Mesenchymal stem cell (in vitro differentiated cells and primary cell): ENCODE measurements at regions not wholly inside any gene's neighbourhood (a gene's known extent, or its start where the extent isn't known, plus 50 kb on each side); places are given as distances from the start of the nearest gene placed in this dataset.

Experiments used
- DNase-seq: peaks from one replicate; pipeline ENCODE4 v3.0.0-alpha.2; 2013
- H2AFZ ChIP-seq: one replicate; pipeline ENCODE4 v1.6.1; 2013; ENCODE audit warnings: low read depth, mild to moderate bottlenecking, control low read depth, inconsistent platforms, low read length, moderate library complexity
- H2AK5ac ChIP-seq: 2 replicates; pipeline ENCODE4 v1.6.1; 2013; ENCODE audit warnings: low read length, moderate library complexity, mild to moderate bottlenecking, inconsistent platforms; ENCODE audit not compliant: severe bottlenecking
- H2BK120ac ChIP-seq: one replicate; pipeline ENCODE4 v1.6.1; 2013; ENCODE audit warnings: low read depth, mild to moderate bottlenecking, inconsistent platforms, low read length, moderate library complexity
- H2BK12ac ChIP-seq, 2 experiments: one replicate each; pipeline ENCODE4 v1.6.1; 2013; ENCODE audit warnings: inconsistent platforms in 2 of 2, low read length in 2 of 2, mild to moderate bottlenecking in 2 of 2, moderate library complexity in 2 of 2, control low read depth in 1 of 2
- H2BK15ac ChIP-seq: one replicate; pipeline ENCODE4 v1.6.1; 2013; ENCODE audit warnings: mild to moderate bottlenecking, low read depth, inconsistent platforms; ENCODE audit not compliant: poor library complexity, severe bottlenecking
- H2BK5ac ChIP-seq: 2 replicates; pipeline ENCODE4 v1.6.1; 2013; ENCODE audit warnings: low read depth, mild to moderate bottlenecking, low read length, control low read depth, inconsistent platforms; ENCODE audit not compliant: poor library complexity, severe bottlenecking
- H3K14ac ChIP-seq, 2 experiments: one replicate each; pipeline ENCODE4 v1.6.1; 2013; ENCODE audit warnings: inconsistent platforms in 2 of 2, low read length in 2 of 2, control low read depth in 1 of 2, mild to moderate bottlenecking in 1 of 2, moderate library complexity in 1 of 2
- H3K18ac ChIP-seq, 2 experiments: one replicate each; pipeline ENCODE4 v1.6.1; 2013; ENCODE audit warnings: inconsistent platforms in 2 of 2, low read length in 2 of 2, control low read depth in 1 of 2, low read depth in 1 of 2, mild to moderate bottlenecking in 1 of 2
- H3K23ac ChIP-seq, 2 experiments: one replicate each; pipeline ENCODE4 v1.6.1; 2013; ENCODE audit warnings: inconsistent platforms in 2 of 2, low read length in 2 of 2, mild to moderate bottlenecking in 2 of 2, moderate library complexity in 2 of 2, control low read depth in 1 of 2
- H3K27ac ChIP-seq: 2 replicates; pipeline ENCODE4 v1.5.1; 2013; ENCODE audit warnings: mild to moderate bottlenecking, moderate library complexity, low read length, control low read depth, inconsistent platforms; ENCODE audit not compliant: poor library complexity, severe bottlenecking
- H3K27me3 ChIP-seq, 2 experiments: 2 replicates each; pipeline versions ENCODE4 v1.6.1 to v1.7.0; 2013; ENCODE audit warnings: low read length in 2 of 2, mild to moderate bottlenecking in 2 of 2, moderate library complexity in 2 of 2, control low read depth in 1 of 2, inconsistent platforms in 1 of 2; ENCODE audit not compliant: control insufficient read depth in 1 of 2, insufficient read depth in 1 of 2
- H3K36me3 ChIP-seq, 2 experiments: 2 replicates each; pipeline versions ENCODE4 v1.6.1 to v1.7.0; 2013; ENCODE audit warnings: low read length in 2 of 2, control low read depth in 1 of 2, inconsistent platforms in 1 of 2, low read depth in 1 of 2, mild to moderate bottlenecking in 1 of 2; ENCODE audit not compliant: insufficient read depth in 2 of 2, control insufficient read depth in 1 of 2
- H3K4ac ChIP-seq, 2 experiments: one replicate each; pipeline ENCODE4 v1.6.1; 2013; ENCODE audit warnings: inconsistent platforms in 2 of 2, low read length in 2 of 2, mild to moderate bottlenecking in 2 of 2, moderate library complexity in 2 of 2, control low read depth in 1 of 2, low read depth in 1 of 2
- H3K4me1 ChIP-seq: 2 replicates; pipeline ENCODE4 v1.6.1; 2013; ENCODE audit warnings: low read depth, low read length, control low read depth; ENCODE audit not compliant: control insufficient read depth, insufficient read depth
- H3K4me2 ChIP-seq: 2 replicates; pipeline ENCODE4 v1.6.1; 2013; ENCODE audit warnings: low read length, mild to moderate bottlenecking, inconsistent platforms; ENCODE audit not compliant: poor library complexity, severe bottlenecking
- H3K4me3 ChIP-seq, 2 experiments: 2 replicates each; pipeline versions ENCODE4 v1.5.1 to v1.7.0; 2013; ENCODE audit warnings: low read length in 2 of 2, mild to moderate bottlenecking in 2 of 2, control low read depth in 1 of 2, low read depth in 1 of 2; ENCODE audit not compliant: insufficient read depth in 1 of 2
- H3K79me1 ChIP-seq: replicated peaks from 2 replicates; pipeline ENCODE4 v1.6.1; 2013; ENCODE audit warnings: mild to moderate bottlenecking, control low read depth, low read length, inconsistent platforms; ENCODE audit not compliant: poor library complexity, severe bottlenecking
- H3K9ac ChIP-seq: 2 replicates; pipeline ENCODE4 v1.7.0; 2013; ENCODE audit warnings: mild to moderate bottlenecking, low read length, moderate library complexity
- H3K9me3 ChIP-seq: 2 replicates; pipeline ENCODE4 v1.7.0; 2013; ENCODE audit warnings: mild to moderate bottlenecking, low read length; ENCODE audit not compliant: control insufficient read depth
- H4K8ac ChIP-seq: one replicate; pipeline ENCODE4 v1.6.1; 2013; ENCODE audit warnings: inconsistent platforms, mild to moderate bottlenecking, low read length, moderate library complexity
- H4K91ac ChIP-seq: one replicate; pipeline ENCODE4 v1.6.1; 2013; ENCODE audit warnings: mild to moderate bottlenecking, low read length, inconsistent platforms
- WGBS: methylation state at CpG from one replicate; pipeline ENCODE4 v1.1.7; 2013; ENCODE audit warnings: mixed read lengths; 5-methylcytosine and 5-hydroxymethylcytosine counted together

DNA sequence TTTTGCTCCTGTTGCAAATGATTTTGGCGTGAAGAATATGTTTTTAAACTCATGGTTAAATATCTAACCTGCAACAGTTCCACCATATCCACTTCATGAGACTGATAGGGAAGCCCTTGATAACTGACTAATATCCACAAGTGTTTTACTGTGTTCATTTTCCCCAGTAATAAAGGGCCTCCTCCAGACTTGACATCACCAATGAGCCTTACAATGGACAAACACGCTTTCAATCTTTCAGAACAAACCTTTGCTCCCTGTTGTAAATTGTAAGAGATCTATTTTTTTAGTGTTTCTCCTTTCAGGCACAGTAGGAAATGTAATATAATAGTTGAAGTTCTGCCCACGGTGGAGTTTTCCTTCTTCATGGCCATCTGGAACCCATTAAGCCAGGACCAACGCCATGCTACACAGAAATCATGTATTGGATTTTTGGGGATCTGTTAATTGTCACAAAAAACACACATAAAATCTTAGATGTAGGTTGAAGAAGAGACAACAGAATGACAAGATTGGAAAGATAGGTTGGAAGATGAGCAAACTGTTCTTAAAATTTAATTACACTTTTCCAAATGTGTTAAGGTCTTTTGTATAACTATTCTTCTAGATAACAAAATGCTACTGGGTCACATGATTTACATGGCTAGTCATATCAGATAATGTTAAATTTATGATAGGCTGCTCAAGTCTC lies 1030.1 kb downstream of the FSTL5 start:
- Histone ChIP-seq H2BK5ac (no peak overlapping the region), H2BK15ac (no peak overlapping the region), H3K14ac (no peak overlapping the region), H3K27me3 (no peaks in the 10 kb centered on the region), H3K18ac (no peak overlapping the region), H3K9ac (no peak overlapping the region), H4K8ac (no peak overlapping the region), H3K79me1 (no peaks in the 10 kb centered on the region), H3K4ac (no peak overlapping the region), H2AK5ac (no peak overlapping the region), H3K36me3 (no peaks in the 10 kb centered on the region), H2BK12ac (no peak overlapping the region), H3K4me2 (no peak overlapping the region), H4K91ac (no peak overlapping the region), H2AFZ (no peak overlapping the region), H3K4me1 (no peaks in the 10 kb centered on the region), H2BK120ac (no peak overlapping the region), H3K27ac (peak overlapping the region; percentile 47), H3K4me3 (no peak overlapping the region), H3K23ac (no peak overlapping the region), H3K9me3 (peaks cover 24% of the 10 kb centered on the region)
- no peak for DNase-seq
- 73% methylated on average over 1 of the region's 4 CpGs for WGBS

DNA sequence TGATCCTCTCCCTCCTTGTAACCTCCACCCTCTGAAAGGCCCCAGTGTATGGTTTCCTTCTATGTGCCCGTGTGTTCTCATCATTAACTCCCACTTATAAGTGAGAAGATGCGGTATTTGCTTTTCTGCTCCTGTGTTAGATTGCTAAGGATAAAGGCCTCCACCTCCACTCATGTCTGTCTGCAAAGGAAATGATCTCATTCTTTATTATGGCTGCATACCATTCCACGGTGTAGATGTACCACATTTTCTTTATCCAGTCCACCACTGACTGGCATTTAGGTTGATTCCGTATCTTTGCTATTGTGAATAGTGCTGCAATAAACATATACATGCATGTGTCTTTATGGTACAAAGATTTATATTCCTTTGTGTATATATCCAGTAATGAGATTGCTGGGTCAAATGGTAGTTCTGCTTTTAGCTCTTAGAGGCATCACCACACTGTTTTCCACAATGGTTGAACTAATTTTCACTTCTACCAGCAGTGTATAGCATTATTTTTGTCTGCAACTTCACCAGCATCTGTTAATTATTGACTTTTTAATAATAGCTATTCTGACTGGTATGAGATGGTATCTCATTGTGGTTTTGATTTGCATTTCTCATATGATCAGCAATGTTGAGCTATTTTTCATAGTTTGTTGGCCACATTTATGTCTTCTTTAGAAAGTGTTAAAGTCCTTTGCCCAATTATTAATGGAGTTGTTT lies 1030.9 kb downstream of the FSTL5 start:
- Histone ChIP-seq H3K14ac (no peak overlapping the region), H2BK15ac (no peak overlapping the region), H3K27ac (peak overlapping the region; percentile 73), H3K4me2 (no peak overlapping the region), H3K9ac (no peak overlapping the region), H2BK12ac (no peak overlapping the region), H3K27me3 (no peaks in the 10 kb centered on the region), H2BK120ac (no peak overlapping the region), H2AK5ac (no peak overlapping the region), H2BK5ac (no peak overlapping the region), H3K4me1 (no peaks in the 10 kb centered on the region), H3K4me3 (no peak overlapping the region), H3K23ac (no peak overlapping the region), H3K79me1 (no peaks in the 10 kb centered on the region), H3K18ac (no peak overlapping the region), H4K8ac (no peak overlapping the region), H3K36me3 (no peaks in the 10 kb centered on the region), H3K4ac (no peak overlapping the region), H4K91ac (no peak overlapping the region), H3K9me3 (peaks cover 23% of the 10 kb centered on the region), H2AFZ (no peak overlapping the region)
- 87% methylated on average over 1 of the region's 4 CpGs for WGBS
- DNase-seq = no peak

DNA sequence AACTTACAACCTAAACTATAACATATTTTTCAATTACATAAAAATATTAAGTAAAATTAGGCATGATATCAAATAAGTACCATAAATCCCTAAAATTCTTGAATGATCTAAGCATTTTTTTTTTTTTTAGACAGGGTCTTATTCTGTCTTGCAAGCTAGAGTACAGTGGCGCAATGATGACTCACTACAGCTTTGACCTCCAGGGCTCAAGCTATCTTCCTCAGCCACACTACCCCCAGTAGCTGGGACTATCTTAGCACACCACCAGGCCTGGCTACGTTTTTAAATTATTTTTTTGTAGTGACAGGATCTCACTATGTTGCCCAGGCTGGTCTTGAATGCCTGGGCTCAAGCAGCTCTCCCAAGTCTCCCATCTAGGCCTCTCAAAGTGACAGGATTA lies 1042.3 kb downstream of the FSTL5 start:
- 11% methylated on average over 1 of the region's 2 CpGs for WGBS
- H3K4me2 ChIP-seq = no peak overlapping the region
- no peak overlapping the region for H3K4me3 ChIP-seq
- no peaks in the 10 kb centered on the region for H3K79me1 ChIP-seq
- no peak overlapping the region for H3K4ac ChIP-seq
- no peak overlapping the region for H4K8ac ChIP-seq
- peak; percentile 38 for DNase-seq
- no peak overlapping the region for H3K18ac ChIP-seq
- H4K91ac ChIP-seq = no peak overlapping the region
- no peak overlapping the region for H2AFZ ChIP-seq
- no peak overlapping the region for H3K14ac ChIP-seq
- peaks cover 10% of the 10 kb centered on the region for H3K9me3 ChIP-seq
- H3K9ac ChIP-seq = no peak overlapping the region
- no peak overlapping the region for H2BK15ac ChIP-seq
- H3K4me1 ChIP-seq = no peaks in the 10 kb centered on the region
- no peak overlapping the region for H2BK12ac ChIP-seq
- H2BK120ac ChIP-seq = no peak overlapping the region
- no peaks in the 10 kb centered on the region for H3K36me3 ChIP-seq
- no peaks in the 10 kb centered on the region for H3K27me3 ChIP-seq
- H2BK5ac ChIP-seq = no peak overlapping the region
- no peak overlapping the region for H2AK5ac ChIP-seq
- no peak overlapping the region for H3K27ac ChIP-seq
- no peak overlapping the region for H3K23ac ChIP-seq

DNA sequence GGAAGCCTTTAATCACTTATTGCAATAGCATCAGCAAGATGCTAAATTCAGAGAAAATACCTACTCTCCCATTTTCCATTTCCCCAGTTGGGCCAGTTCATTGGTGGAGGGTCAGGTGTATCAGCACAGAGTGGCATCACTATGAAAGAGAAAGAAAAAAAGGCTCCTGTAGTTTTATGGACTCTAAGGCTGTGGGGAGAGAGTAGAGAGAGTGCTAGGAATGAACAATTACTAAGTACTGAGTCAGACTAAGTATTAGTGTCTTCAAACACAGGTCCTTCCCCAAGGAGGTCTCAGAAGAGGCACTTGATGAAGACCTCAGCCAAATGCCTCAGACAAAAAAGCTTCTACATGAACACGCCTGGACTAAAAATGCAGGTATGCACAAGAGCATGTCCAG lies 1061.9 kb downstream of the FSTL5 start:
- Histone ChIP-seq H3K23ac (no peak overlapping the region), H3K4me2 (no peak overlapping the region), H3K36me3 (no peaks in the 10 kb centered on the region), H3K18ac (no peak overlapping the region), H2AK5ac (no peak overlapping the region), H3K27ac (no peak overlapping the region), H2AFZ (no peak overlapping the region), H3K14ac (no peak overlapping the region), H2BK15ac (no peak overlapping the region), H3K4ac (no peak overlapping the region), H2BK120ac (no peak overlapping the region), H4K8ac (no peak overlapping the region), H3K79me1 (no peaks in the 10 kb centered on the region), H2BK12ac (no peak overlapping the region), H3K9ac (no peak overlapping the region), H3K9me3 (peaks cover 22% of the 10 kb centered on the region), H3K27me3 (no peaks in the 10 kb centered on the region), H3K4me3 (no peak overlapping the region), H2BK5ac (no peak overlapping the region), H4K91ac (no peak overlapping the region), H3K4me1 (no peaks in the 10 kb centered on the region)
- WGBS = 62% methylated on average over 1 of the region's 1 CpG
- no peak for DNase-seq
